ENCODE measurements at regions not wholly inside any gene's neighbourhood (a gene's known extent, or its start where the extent isn't known, plus 50 kb on each side); places are given as distances from the start of the nearest gene placed in this dataset.

DNA sequence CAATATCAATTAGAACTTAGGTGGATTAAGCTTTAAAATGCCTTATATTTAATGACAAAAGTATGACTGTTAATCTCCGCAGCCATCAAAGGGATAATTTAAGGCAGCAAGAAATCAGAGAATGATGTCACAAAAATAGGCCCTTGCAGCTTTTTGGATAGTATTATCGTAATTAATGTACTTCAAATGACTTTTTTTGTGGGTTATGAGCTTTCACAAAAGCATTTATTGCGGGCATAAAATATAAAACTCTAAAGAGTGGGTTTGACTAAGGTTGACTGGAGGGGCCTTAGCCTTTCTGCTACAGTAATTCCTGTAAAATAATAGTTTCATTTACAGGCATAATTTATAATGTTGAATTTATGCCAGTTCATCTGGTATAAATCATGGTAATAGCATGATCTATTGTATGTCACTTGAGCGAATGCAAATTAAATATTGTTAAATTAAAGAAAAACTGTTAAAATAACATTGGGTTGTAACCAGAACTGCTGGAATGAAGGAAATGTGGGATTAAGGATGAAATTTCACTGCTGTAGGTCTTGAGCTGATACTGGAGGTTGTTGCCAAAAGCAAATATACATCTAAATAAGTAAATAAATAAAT lies 78.5 kb upstream of the ZFP64 start:
- TF ChIP-seq, protein P1, sequence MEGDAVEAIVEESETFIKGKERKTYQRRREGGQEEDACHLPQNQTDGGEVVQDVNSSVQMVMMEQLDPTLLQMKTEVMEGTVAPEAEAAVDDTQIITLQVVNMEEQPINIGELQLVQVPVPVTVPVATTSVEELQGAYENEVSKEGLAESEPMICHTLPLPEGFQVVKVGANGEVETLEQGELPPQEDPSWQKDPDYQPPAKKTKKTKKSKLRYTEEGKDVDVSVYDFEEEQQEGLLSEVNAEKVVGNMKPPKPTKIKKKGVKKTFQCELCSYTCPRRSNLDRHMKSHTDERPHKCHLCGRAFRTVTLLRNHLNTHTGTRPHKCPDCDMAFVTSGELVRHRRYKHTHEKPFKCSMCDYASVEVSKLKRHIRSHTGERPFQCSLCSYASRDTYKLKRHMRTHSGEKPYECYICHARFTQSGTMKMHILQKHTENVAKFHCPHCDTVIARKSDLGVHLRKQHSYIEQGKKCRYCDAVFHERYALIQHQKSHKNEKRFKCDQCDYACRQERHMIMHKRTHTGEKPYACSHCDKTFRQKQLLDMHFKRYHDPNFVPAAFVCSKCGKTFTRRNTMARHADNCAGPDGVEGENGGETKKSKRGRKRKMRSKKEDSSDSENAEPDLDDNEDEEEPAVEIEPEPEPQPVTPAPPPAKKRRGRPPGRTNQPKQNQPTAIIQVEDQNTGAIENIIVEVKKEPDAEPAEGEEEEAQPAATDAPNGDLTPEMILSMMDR (IDR thresholded peaks at IDR 0.05): no peak
- no peak for TF ChIP-seq EP300 (IDR thresholded peaks at IDR 0.05)

All from tibial nerve (tissue), 4 donors.